HG03064 (cell line): ENCODE measurements at regions not wholly inside any gene's neighbourhood (a gene's known extent, or its start where the extent isn't known, plus 50 kb on each side); places are given as distances from the start of the nearest gene placed in this dataset.
"Not testable (repeated sequence)": the region's sequence is repeated elsewhere in the genome, so short reads cannot be mapped to it uniquely, and the experiment has no call there.

Source experiments
- ATAC-seq: cut with Tn5 transposase; IDR thresholded peaks from one replicate; pipeline ENCODE4 v1.9.1; 2021; ENCODE audit warnings: low read depth; ENCODE audit not compliant: unreplicated experiment

DNA sequence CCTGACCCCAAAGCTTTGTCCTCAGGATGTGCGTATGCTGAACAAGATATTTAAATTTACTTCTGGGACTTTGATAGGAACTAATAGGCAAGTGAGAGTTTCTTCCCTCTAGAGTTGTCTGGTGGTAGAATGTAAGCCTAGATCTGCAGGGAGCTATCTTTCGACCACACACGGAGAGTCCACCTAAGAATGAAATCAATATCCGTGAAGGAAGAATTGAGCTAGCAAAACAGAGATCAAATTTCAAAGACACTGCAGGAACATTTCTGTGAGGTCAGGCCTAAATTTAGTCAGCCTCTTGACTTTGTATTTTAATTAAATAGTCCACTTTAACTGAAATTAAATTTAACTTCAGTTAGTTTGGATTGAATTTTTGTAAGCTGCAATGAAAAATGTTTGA lies 871.3 kb downstream of the RAB28 start:
- no peak for ATAC-seq

DNA sequence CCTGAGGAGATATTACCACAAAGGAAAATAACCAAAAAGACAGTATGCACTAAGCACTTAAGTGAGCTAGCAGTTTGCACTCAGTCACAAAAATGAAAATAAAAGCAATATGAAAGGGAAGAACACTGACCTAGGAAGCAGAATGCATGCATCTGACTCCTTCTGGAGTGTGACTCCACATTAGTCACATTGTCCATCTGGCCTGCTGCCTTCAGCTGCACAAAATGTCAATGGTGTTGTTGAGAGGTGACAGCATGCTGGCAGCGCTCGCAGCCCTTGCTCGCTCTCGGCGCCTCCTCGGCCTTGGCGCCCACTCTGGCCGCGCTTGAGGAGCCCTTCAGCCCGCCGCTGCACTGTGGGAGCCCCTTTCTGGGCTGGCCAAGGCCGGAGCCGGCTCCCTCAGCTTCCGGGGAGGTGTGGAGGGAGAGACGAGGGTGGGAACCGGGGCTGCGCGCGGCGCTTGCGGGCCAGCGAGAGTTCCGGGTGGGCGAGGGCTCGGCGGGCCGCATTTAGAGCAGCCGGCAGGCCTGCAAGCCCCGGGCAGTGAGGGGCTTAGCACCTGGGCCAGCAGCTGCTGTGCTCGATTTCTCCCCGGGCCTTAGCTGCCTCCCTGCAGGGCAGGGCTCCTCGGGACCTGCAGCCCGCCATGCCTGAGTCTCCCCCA lies 874.8 kb downstream of the RAB28 start:
- not testable (repeated sequence) for ATAC-seq

DNA sequence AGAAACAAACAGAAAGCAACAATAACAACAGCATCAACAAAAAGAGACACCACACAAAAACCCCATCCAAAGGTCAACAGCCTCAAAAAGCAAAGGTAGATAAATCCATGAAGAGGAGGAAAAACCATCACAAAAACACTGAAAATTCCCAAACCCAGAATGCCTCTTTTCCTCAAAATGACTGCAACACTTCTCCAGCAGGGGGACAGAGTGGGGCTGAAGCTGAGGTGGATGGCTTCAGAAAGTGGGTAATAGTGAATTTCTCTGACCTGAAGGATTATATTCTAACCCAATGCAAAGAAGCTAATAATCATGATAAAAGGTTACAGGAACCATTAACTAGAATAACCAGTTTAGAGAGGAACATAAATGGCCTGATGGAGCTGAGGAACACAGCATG lies 888.2 kb downstream of the RAB28 start:
- ATAC-seq, result no peak

DNA sequence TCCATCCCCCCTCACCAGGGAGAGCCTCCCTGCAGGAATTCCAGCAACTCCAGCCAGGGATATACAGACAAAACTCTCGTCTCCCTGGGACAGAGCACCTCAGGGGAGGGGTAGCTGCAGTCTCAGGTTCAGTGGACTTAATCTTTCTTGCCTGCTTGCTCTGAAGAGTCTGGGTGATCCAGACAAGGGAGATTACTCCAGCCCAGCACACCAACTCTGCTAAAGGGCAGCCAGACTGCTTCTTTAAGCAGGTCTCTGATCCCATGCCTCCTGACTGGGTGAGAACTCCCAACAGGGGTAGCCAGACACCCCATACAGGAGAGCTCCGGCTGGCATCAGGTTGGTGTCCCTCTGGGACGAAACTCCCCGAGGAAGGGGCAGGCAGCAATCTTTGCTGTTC lies 888.7 kb downstream of the RAB28 start:
- ATAC-seq, result no peak

DNA sequence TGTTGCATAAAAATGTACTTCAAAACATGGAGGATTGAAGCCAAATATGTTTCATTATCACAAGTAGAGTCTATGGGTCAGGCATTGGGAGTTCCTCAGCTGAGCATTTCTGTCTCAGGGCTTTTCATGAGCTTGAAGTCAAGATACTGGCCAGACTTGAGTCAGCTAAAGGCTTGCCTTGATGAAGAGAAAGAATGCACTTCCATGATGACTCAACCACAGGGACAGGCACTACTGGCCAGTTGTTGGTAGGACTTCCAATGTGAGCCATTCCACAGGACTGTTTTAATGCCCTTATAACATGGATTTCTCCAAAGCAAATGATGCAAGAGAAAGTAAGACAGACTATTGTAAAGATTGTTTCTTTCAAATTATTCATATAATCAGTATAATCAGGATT lies 895.6 kb downstream of the RAB28 start:
- ATAC-seq, result no peak

DNA sequence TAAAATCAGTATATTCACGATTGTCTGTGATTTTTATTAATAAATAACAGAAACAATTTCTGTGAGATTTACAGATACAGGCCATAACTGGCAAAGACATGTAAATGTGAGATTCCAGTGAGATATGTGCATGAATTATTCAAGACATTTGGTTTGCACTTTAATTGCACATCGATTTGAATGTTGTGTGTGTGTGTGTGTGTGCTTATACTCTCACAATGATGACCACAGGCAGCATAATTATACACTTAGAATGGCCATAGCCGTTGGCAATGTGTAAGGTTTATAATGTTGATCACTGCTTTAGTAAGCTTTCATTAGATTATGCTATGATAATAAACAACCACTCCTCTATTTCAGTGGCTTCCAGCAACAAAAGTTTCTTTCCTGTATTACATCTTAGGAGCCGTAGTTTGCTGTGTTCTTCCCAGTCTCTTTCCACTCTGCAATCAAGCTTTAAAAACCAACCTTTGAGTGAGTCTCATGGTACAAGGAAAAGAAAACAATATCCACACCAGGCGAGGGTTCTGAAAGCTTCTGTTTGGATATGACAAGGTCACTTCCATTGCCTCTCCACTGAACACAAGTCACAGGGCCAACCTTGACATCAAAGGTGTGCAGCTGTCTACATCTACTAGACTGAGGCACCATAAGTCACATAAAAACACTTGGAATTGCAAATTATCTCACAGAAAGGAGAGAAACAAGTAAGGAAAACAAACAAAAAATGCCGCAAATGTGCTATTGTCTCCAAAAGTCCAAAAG lies 897.7 kb downstream of the RAB28 start:
- no peak for ATAC-seq

DNA sequence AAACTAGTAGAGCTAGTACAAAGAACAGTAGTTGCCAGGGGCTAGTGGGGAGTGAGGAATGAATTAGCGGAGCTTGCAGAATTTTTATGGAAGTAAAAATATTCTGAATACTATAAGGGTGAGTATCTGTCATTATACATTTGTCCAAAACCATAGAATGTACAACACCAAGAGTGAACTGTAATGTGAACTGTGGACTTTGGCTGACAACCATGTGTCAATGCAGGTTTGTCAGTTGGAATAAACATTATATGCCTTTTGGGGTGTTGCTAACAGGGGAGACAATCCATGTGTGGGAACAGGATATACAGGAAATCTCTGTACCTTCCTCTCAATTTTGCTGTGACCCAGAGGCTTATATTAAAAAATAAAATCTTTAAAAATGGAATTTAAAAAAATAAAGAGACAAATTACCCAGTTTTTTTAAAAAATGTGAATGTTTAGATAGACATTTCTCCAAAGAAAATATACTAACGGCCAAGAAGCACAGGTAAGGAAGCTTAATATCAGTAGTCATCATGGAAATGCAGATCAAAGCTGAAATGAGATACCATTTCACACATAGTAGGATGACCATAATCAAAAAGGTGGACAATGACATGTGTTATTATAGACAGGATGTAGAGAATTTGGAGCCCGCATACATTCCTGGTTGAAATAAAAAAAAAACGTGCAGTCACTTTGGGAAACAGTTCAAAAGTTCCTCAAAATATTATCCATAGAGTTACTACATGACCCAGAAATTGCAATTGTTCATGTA lies 899.8 kb downstream of the RAB28 start:
- ATAC-seq, result no peak

DNA sequence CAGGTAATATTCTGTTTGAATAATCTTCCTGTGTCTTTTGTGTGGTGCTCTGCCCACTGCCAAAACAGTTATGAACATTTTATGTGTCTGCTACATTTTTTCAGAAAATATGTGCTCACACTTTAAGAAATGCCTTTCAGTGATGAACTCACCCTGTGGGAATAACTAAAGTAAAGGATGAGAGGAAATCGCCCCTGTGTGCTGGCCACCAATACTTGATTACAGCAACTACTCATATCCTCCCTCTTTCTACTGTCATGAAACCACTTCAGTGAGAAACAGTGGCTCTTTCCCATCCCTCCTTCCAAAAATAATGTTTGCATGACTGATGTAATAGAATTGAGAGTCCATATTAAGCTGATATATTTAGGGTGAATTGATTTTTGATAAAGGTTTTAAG lies 900.9 kb downstream of the RAB28 start:
- no peak for ATAC-seq

DNA sequence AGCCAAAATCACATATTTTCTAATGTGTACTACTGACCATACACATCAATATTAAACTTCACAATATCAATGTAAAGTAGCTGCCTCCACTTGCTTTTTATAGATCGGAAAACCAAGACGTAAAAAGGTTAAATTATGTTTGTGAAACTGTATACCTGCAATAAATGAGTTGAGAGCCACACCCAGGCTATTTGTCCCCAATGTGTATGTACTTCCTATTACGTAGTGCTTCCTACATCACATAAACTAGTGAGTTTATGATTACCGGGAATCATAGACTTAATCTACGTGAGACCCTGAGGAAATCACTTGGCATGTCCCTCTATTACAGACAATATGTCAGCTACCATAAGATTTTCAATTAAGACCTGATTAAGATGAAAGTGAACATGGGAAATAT lies 903.4 kb downstream of the RAB28 start:
- no peak for ATAC-seq

DNA sequence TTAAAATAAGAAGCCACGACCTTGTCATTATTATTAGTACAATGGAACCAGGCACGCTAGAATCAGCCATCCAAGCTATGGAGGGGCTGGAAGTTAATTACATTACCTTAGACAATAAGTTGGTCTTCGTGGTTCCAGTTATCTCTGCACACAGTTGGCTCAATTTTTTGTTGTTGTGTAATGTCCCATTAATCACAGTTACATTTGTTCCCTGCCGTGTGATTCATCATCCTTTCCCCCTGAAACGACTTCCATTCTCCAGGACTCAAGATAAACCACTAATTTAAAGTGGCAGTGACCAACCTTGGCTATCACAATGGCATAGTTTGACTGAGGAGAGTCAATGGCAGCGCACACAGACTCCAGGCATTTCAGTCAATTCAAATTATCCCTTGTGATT lies 905.0 kb downstream of the RAB28 start:
- ATAC-seq, result no peak

DNA sequence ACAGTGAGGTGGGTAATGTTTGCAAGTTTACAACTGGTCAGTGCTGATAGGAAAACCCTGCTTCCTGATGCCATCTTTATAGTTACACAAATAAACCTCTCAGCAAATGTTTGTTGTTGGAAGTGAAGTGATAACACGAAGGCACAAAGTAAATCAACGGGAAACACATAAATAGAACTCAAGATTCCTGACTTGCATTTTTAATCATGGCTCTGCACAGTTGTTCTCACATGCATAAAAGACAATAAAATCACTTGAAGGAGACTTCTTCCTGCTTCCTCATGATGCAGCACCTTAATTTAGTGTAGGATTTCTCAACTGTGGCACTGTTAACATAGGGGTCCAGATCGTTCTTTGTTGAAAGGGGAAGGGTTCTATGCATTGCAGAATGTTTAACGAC lies 907.7 kb downstream of the RAB28 start:
- ATAC-seq, result no peak

DNA sequence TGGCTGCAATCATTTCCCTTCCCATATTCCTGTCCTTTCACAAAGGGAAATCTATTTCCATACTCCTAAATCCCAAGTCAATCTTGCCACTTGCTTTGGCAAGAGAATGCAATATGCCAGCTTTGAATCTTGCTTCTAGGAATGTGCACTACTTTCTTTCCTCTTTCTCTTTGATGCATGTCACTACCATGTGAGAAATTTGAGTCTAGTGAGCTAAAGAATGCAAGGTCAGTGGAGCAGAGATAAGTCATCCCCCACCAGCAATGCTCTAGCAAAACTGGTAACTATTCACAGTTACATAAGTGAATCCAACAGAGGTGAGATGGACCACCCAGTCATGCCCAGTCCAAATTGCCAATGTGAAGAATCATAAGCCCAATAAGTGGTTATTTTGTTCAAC lies 910.4 kb downstream of the RAB28 start:
- ATAC-seq, result no peak

DNA sequence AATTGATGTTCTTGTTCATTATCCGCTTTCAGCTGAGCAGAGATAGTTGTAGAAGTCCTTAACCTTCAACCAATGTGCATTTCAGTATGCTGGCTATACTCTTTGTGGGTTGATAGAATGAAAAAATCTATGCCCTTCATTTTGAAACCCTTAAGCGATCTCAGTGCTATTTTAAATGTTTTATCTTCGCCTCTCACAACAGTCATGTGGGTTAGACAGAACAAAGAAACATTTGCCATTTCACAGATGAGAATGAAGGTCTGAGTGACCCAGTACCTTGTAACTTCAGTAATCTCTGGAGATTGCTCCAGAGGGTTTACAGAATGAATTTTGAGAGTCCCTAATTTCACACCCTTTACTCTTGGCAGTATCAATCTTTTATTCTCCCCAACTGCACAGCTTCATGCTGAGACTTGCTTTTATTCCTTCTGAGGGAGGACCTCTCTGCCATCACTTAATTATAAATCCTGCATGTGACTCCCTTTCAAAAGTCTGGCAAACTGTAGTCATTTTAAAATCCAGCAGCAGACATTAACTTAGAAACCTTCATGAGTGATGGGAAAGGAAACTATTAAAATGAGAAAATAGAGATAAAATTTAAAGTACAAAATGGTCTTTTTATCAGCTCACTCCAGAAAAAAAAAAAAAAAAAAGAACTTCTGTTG lies 921.5 kb downstream of the RAB28 start:
- no peak for ATAC-seq

DNA sequence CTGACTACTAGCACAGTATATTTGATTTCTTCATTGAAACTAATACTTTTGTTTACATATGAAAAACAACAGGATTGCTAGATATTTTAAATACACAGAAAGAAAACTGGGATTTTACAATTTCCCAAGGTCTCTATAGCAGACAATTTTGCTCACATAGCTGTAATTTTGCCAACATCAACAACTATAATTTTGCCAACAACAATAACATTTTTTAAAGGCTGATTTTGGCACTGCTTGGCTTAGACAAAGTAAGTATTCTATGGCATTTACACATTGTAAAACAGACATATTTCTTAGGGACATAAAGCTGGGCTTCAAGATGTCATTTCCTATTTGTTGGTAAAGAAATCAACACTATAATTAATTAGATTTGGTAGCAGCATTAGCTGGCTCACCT lies 922.1 kb downstream of the RAB28 start:
- no peak for ATAC-seq

DNA sequence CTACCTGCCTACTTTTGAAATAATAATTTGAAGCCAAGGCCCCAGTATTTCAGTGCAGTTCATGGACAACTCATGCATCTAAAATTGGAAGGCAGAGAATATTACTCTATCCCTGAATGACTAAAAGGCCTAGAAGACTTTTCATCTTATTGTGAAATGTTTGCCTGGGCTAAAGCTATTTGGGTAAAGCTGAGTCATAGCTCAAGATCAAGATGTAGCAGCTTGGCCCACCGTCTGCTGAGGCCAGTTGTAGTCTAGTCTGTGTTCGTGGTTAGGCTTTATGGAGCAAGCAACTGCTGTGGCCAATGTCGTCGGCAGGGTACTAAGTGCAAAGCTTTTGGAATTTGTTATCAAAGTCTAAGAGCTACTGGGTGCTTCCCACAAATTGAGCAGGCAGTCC lies 929.1 kb downstream of the RAB28 start:
- ATAC-seq, result no peak

DNA sequence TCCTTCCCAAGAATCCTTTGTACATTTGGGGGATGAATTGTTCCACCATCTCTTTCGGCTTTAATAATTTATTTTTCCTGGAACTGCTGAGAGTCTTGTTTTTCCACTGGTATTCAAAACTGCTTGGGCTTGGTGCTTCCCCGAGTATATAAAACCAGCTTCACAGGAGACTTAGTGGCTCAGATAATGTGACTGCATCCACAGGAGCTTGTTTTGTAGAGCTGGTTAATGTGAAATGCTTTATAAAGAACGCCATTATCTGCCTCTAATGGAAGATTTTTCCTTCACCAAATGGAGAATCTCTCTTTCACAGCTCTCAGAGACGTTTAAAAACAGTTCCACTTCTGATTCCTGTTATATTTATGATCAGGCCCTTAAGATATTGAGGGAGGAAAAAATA lies 935.5 kb downstream of the RAB28 start:
- ATAC-seq, result no peak

DNA sequence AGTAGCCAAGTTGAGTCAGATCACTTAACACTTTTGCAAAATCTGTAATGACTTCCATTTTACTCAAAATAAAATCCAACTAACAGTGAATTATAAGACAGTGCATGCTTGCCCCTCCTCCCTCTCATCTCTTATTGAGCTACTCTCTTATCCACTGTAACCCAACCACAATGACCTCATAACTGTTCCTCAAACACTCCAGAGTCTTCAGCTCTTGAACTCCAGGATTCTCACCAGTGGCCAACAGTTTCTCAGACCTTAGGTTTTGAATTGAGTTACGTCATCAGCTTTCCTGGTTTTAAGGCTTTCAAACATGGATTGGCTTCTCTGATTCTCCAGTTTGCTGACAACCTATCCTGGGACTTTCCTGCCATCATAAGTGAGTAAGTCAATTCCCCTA lies 938.3 kb downstream of the RAB28 start:
- no peak for ATAC-seq

DNA sequence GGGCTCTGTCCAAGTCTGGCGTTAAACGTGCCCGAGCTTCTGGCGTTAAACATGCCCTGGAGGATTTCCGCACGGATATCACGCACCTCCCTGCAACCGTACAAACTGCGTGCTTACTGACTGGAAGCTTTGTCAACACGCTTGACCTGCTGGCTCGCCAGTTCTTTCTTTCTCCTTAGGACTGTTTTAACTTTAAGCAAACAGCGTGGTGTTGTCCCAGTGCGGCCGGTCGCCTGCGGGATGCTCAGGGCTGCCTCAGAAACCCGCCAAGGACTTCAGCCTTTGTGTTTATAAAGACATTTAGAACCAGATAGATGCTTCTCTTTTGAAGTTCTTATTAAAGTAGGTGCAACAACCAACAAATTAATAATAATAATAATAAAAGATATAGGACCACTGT lies 946.0 kb downstream of the RAB28 start:
- ATAC-seq, result no peak

DNA sequence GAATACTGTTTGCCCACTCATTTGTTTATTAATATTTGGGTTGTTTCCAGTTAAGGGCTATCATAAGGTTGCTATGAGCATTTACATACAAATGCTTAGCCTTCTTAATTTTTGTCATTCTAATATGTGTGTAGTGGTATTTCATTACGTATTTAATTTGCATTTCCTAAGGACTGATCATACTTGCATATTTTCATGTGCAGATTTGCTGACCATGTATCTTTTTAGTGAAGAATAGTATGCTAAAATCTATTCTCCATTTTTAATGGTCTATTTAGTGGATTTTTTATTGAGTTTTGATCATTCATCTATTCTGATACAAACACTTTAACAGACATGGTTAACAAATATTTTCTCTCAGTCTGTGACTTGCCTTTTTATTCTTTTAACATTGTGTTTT lies 949.5 kb downstream of the RAB28 start:
- no peak for ATAC-seq

DNA sequence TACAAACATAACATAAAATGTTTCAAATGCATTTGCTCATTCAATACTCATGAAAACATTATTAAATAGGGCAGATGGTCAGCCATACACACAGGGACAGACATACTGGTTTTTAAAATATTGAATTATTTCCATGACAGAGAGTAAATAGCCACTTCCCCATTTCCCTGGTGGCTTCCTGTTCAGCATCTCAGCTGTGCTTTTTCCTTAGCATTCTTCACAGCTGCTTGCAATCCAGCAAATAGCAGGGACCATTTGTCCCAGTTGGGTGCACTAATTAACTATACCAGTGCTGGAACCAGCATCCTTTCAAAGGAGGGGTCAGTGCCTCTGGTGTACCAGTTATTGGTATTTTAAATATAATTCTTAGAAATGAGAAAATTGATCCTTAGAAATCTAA lies 964.7 kb downstream of the RAB28 start:
- ATAC-seq, result no peak

DNA sequence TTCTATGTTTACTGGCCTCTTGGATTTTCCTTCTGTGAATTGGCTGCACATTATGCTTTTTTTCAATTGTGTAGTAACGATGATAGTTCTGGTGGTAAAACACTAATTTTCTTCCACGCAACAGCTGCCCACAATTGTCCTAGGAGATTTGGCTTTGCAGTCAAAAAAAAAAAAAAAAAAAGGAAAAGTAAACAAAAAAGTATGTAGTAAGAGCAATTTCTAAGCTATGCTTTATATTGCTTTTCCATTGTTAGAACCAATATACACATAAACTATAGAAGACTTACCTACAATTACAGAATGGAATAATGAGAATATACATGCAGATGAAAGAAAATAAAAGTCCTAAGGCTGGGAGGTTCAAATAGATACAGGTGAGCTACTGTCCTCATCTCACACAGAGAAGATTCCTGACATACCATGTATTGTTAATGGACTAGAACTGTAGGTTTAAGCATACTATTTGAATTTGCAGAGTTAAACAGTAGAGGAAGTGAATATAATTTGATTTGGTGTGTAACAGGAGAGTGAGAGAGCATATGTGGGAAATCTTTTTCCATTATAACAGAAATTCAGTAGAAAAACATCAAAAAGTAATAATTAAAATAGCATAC lies 976.2 kb downstream of the RAB28 start:
- no peak for ATAC-seq
